Parathyroid adenoma (tissue), 2 donors: ENCODE measurements at regions not wholly inside any gene's neighbourhood (a gene's known extent, or its start where the extent isn't known, plus 50 kb on each side); places are given as distances from the start of the nearest gene placed in this dataset.

Experiments
- H2AFZ ChIP-seq: fragments of 300-600 bp; sonication (generic); one replicate; pipeline ENCODE4 v1.7.0; 2017; ENCODE audit warnings: antibody characterized with exemption, mild to moderate bottlenecking
- H3K27ac ChIP-seq: fragments of 300-600 bp; sonication (generic); one replicate; pipeline ENCODE4 v1.7.0; 2017
- H3K27me3 ChIP-seq: fragments of 300-600 bp; sonication (generic); one replicate; pipeline ENCODE4 v1.7.0; 2017; ENCODE audit warnings: low read length; ENCODE audit not compliant: control insufficient read depth, insufficient read depth
- H3K36me3 ChIP-seq: fragments of 300-600 bp; sonication (generic); one replicate; pipeline ENCODE4 v1.7.0; 2017; ENCODE audit warnings: low read length; ENCODE audit not compliant: control insufficient read depth, insufficient read depth
- H3K4me1 ChIP-seq: fragments of 300-600 bp; sonication (generic); one replicate; pipeline ENCODE4 v1.7.0; 2017; ENCODE audit warnings: control low read depth
- H3K4me2 ChIP-seq: fragments of 300-600 bp; sonication (generic); one replicate; pipeline ENCODE4 v1.7.0; 2017; ENCODE audit warnings: low read length
- H3K4me3 ChIP-seq: fragments of 300-600 bp; sonication (generic); one replicate; pipeline ENCODE4 v1.7.0; 2017; ENCODE audit warnings: low read depth, low read length
- H3K79me2 ChIP-seq: fragments of 300-600 bp; sonication (generic); one replicate; pipeline ENCODE4 v1.7.0; 2017; ENCODE audit warnings: control low read depth
- H3K9ac ChIP-seq: fragments of 300-600 bp; sonication (generic); one replicate; pipeline ENCODE4 v1.7.0; 2017; ENCODE audit warnings: mild to moderate bottlenecking
- H3K9me3 ChIP-seq: fragments of 300-600 bp; sonication (generic); one replicate; pipeline ENCODE4 v1.7.0; 2017; ENCODE audit warnings: low read length; ENCODE audit not compliant: control insufficient read depth
- TF ChIP-seq, protein P1 (sequence below): fragments of 300-600 bp; sonication (generic); IDR thresholded peaks from one replicate; pipeline ENCODE4 v1.7.0; 2017; ENCODE audit warnings: antibody characterized with exemption, mild to moderate bottlenecking
- donor health status: primary hyperparathyroidism.

DNA sequence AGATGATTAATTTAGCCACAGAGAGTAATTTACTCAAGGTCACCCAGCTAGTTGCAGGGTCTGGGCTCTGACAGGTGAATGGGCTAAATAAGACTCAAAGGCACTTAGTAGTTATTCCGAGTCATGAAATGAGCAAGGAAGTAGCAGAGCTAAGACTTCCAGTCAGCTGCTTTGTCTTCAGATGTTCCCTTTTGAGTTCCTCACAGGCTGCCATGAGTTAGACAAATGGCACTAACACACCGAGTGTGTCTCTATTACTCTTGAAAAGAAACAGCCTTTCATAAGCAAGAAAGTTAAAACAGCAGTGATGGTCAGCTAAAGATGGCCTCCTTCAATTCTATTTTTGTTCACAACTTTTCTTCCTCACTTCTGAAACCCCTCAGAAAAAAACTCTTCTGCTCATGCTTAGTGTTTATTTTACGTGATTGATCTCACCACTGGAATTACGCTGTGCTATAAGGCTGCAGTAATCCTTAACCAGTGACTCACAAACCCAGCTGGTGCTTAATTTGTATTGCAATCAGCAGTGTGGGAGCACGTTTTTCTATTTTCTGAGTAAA lies 389.1 kb downstream of the AASDHPPT start:
- Histone ChIP-seq H2AFZ (no peak overlapping the region), H3K4me1 (peaks cover 10% of the 10 kb centered on the region), H3K79me2 (no peaks in the 10 kb centered on the region), H3K27me3 (no peaks in the 10 kb centered on the region), H3K4me2 (no peak overlapping the region), H3K4me3 (no peak overlapping the region), H3K27ac (no peak overlapping the region), H3K36me3 (no peaks in the 10 kb centered on the region), H3K9me3 (no peaks in the 10 kb centered on the region), H3K9ac (no peak overlapping the region)
- TF ChIP-seq, protein P1, sequence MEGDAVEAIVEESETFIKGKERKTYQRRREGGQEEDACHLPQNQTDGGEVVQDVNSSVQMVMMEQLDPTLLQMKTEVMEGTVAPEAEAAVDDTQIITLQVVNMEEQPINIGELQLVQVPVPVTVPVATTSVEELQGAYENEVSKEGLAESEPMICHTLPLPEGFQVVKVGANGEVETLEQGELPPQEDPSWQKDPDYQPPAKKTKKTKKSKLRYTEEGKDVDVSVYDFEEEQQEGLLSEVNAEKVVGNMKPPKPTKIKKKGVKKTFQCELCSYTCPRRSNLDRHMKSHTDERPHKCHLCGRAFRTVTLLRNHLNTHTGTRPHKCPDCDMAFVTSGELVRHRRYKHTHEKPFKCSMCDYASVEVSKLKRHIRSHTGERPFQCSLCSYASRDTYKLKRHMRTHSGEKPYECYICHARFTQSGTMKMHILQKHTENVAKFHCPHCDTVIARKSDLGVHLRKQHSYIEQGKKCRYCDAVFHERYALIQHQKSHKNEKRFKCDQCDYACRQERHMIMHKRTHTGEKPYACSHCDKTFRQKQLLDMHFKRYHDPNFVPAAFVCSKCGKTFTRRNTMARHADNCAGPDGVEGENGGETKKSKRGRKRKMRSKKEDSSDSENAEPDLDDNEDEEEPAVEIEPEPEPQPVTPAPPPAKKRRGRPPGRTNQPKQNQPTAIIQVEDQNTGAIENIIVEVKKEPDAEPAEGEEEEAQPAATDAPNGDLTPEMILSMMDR = no peak

DNA sequence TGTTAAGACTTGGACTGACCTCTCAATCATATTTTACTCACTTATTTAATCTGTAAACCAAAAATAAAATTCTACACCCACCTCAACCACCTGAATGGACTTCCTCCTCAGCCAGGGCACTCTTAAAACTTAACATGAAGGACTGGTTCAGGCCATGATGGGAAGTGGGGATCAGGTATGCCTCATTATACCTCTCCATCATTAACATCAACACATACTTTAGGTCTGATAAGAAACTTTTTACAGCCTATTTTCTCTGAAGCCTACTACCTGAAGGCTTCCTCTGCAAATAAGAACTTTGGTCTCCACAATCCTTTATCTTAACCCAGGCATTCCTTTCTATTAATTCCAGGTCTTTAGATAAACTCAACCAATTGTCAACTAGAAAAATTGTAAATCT lies 390.0 kb downstream of the AASDHPPT start:
- TF ChIP-seq, protein P1 = no peak
- Histone ChIP-seq H3K4me1 (peaks cover 10% of the 10 kb centered on the region), H3K4me3 (no peak overlapping the region), H3K27ac (no peak overlapping the region), H3K9ac (no peak overlapping the region), H3K27me3 (no peaks in the 10 kb centered on the region), H3K36me3 (no peaks in the 10 kb centered on the region), H3K4me2 (no peak overlapping the region), H2AFZ (no peak overlapping the region), H3K79me2 (no peaks in the 10 kb centered on the region), H3K9me3 (no peaks in the 10 kb centered on the region)

DNA sequence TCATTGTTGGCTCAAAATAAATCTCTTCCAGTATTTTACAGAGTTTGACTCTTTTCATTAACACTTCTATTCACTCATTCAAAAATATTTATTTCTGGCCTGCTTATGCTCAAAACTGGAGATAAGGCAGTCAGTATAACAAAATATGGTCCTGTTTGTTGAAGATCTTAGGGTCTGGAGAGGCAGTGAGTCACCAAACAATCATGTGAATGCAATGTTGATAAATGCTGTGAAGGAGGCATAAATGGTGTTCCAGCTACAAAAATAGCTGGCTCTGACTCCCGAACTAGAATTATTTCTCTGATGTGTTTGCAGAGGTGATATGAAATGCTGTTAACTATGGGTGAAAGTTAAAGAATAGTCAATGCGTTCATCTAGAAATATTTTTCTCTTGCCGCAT lies 390.6 kb downstream of the AASDHPPT start:
- Histone ChIP-seq H3K4me3 (no peak overlapping the region), H3K4me1 (peaks cover 10% of the 10 kb centered on the region), H3K36me3 (no peaks in the 10 kb centered on the region), H3K9ac (no peak overlapping the region), H3K27ac (no peak overlapping the region), H3K79me2 (no peaks in the 10 kb centered on the region), H2AFZ (no peak overlapping the region), H3K27me3 (no peaks in the 10 kb centered on the region), H3K4me2 (no peak overlapping the region), H3K9me3 (no peaks in the 10 kb centered on the region)
- TF ChIP-seq, protein P1 = no peak

- no peak overlapping the region for H3K4me3 ChIP-seq
- H3K27ac ChIP-seq = no peak overlapping the region
- no peaks in the 10 kb centered on the region for H3K36me3 ChIP-seq
- H3K4me1 ChIP-seq = peaks cover 6% of the 10 kb centered on the region
- TF ChIP-seq, protein P1 = no peak
- no peak overlapping the region for H2AFZ ChIP-seq
- no peak overlapping the region for H3K9ac ChIP-seq
- H3K27me3 ChIP-seq = no peaks in the 10 kb centered on the region
- no peak overlapping the region for H3K4me2 ChIP-seq
- H3K79me2 ChIP-seq = no peaks in the 10 kb centered on the region
- H3K9me3 ChIP-seq = no peaks in the 10 kb centered on the region
These were observed 391.1 kb downstream of the AASDHPPT start for GRCh38 chr11:106468531-106468930.

DNA sequence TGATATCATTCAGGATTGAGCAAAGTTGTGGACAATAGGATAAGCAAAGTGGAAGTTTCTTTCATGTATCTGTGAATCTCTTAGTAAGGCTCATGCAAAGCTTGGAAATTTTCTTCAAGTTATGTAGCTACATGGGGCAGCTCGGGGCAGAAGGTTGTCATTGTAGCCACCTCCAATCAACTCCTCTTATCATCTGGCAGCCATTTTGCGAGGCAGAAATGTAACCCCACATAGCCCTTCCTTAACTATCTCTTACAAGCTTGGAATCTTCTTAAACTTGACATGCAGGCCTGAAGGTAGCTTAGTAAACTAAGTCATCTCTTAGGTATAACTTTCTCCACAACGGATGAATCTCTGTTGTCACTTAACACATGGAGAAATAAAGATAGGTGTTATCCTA lies 392.8 kb downstream of the AASDHPPT start:
- Histone ChIP-seq H3K4me1 (no peaks in the 10 kb centered on the region), H3K79me2 (no peaks in the 10 kb centered on the region), H3K27me3 (no peaks in the 10 kb centered on the region), H3K4me3 (no peak overlapping the region), H3K4me2 (no peak overlapping the region), H3K9me3 (no peaks in the 10 kb centered on the region), H3K27ac (no peak overlapping the region), H2AFZ (no peak overlapping the region), H3K9ac (no peak overlapping the region), H3K36me3 (no peaks in the 10 kb centered on the region)
- TF ChIP-seq, protein P1 = no peak
